ENCODE measurements at regions not wholly inside any gene's neighbourhood (a gene's known extent, or its start where the extent isn't known, plus 50 kb on each side); places are given as distances from the start of the nearest gene placed in this dataset.
"Not testable (repeated sequence)": the region's sequence is repeated elsewhere in the genome, so short reads cannot be mapped to it uniquely, and the experiment has no call there.

- DNase-seq = no peak
- no peak for TF ChIP-seq POLR2A (IDR thresholded peaks at IDR 0.05; ENCODE audit: low read length)
- no peak for TF ChIP-seq GATA1 (IDR thresholded peaks at IDR 0.05; ENCODE audit: low read depth, low read length)
Measured at GRCh38 chrX:2568125-2568524, 67.3 kb upstream of the DHRSX start.

GRCh38 chrX:2566055-2566454, 65.3 kb upstream of the DHRSX start:
- DNase-seq = no peak
- no peak for TF ChIP-seq POLR2A (IDR thresholded peaks at IDR 0.05; ENCODE audit: low read length)
- TF ChIP-seq GATA1 (IDR thresholded peaks at IDR 0.05; ENCODE audit: low read depth, low read length) = no peak

GRCh38 chrX:2561456-2561855, 60.7 kb upstream of the DHRSX start:
- TF ChIP-seq POLR2A (IDR thresholded peaks at IDR 0.05; ENCODE audit: low read length) (no peak), GATA1 (IDR thresholded peaks at IDR 0.05; ENCODE audit: low read depth, low read length) (no peak)
- no peak for DNase-seq

GRCh38 chrX:2559124-2559523, 58.3 kb upstream of the DHRSX start:
- DNase-seq = no peak
- no peak for TF ChIP-seq POLR2A (IDR thresholded peaks at IDR 0.05; ENCODE audit: low read length)
- TF ChIP-seq GATA1 (IDR thresholded peaks at IDR 0.05; ENCODE audit: low read depth, low read length) = no peak

- no peak for DNase-seq
Measured at GRCh38 chrX:2554891-2555290, 54.1 kb upstream of the DHRSX start.

DNA sequence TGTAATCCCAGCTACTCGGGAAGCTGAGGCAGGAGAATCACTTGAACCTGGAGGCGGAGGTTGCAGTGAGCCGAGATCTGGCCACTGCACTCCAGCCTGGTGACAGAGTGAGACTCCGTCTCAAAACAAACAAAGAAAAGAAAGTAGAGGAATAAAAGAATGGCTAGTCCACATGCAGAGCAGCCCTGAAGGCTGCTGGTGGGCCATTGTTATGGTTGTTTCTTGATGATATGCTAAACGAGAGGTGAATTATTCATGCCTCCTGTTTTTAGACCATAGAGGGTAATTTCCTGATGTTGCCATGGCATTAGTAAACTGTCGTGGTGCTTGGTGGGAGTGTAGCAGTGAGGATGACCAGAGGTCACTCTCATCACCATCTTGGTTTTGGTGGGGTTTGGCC, 53.3 kb upstream of the DHRSX start:
- not testable (repeated sequence) for DNase-seq

More at GRCh38 chrX:2554891-2555290, 54.1 kb upstream of the DHRSX start:
- TF ChIP-seq GATA1 (IDR thresholded peaks at IDR 0.05; ENCODE audit: low read depth, low read length) = no peak
- TF ChIP-seq POLR2A (IDR thresholded peaks at IDR 0.05; ENCODE audit: low read length) = no peak

- DNase-seq = no peak
- TF ChIP-seq GATA1 (IDR thresholded peaks at IDR 0.05; ENCODE audit: low read depth, low read length) = no peak
- no peak for TF ChIP-seq POLR2A (IDR thresholded peaks at IDR 0.05; ENCODE audit: low read length)
Measured at GRCh38 chrX:2552621-2553201, 51.9 kb upstream of the DHRSX start.

DNA sequence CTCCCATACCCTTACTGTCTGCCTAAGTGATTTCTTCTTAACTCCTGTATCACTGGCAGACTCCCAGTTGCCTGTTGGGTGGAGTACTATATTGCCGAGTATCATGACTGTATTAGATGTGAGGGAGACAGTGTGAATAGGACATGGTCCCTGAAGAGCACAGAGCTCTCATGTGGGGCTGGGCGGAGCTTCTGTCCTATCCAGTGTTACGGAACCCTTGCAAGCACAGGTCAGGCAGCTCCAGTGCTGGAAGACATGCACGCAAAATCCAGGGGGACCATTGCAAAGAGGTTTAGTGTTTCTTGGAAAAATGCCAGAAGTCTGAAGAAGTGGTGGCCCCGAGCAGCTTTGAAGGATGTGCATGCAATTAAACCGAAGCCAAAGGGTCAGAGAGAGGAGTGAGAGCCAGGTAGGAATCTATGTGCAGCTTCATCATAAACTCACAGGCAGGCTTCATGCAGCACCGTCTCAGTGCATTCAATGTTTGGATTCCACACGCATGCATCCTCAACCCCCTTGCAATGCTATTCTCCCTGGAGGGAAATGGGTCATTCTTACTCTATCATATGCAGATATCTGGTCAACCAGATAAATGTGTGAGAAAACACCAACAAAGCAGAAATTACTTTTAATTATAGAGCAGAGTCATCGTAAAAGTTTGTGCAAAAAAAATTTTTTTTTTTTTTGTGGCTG, 49.7 kb upstream of the DHRSX start:
- TF ChIP-seq POLR2A (IDR thresholded peaks at IDR 0.05; ENCODE audit: low read length) = no peak
- no peak for TF ChIP-seq GATA1 (IDR thresholded peaks at IDR 0.05; ENCODE audit: low read depth, low read length)
- no peak for DNase-seq
